Progenitor cell of endocrine pancreas (in vitro differentiated cells): ENCODE measurements at regions not wholly inside any gene's neighbourhood (a gene's known extent, or its start where the extent isn't known, plus 50 kb on each side); places are given as distances from the start of the nearest gene placed in this dataset.
"Not testable (repeated sequence)": the region's sequence is repeated elsewhere in the genome, so short reads cannot be mapped to it uniquely, and the experiment has no call there.

Experiments
- DNase-seq: peaks from one replicate; pipeline ENCODE4 v3.0.0; 2021; ENCODE audit warnings: low spot score; ENCODE audit not compliant: unreplicated experiment
- H3K27ac Mint-ChIP-seq: 2 replicates; pipeline ENCODE4 v1.8.0; 2021; ENCODE audit warnings: mild to moderate bottlenecking, moderate library complexity, mixed read lengths
- H3K27me3 Mint-ChIP-seq: 2 replicates; pipeline ENCODE4 v1.8.0; 2021; ENCODE audit warnings: mixed read lengths
- H3K36me3 Mint-ChIP-seq: 2 replicates; pipeline ENCODE4 v1.8.0; 2022; ENCODE audit warnings: mixed read lengths; ENCODE audit not compliant: insufficient read depth
- H3K4me1 Mint-ChIP-seq: 2 replicates; pipeline ENCODE4 v1.8.0; 2021; ENCODE audit warnings: low read depth, mixed read lengths
- H3K4me3 Mint-ChIP-seq: 2 replicates; pipeline ENCODE4 v1.8.0; 2021; ENCODE audit warnings: low read depth, mild to moderate bottlenecking, moderate library complexity, mixed read lengths
- H3K9me3 Mint-ChIP-seq: 2 replicates; pipeline ENCODE4 v1.8.0; 2021; ENCODE audit warnings: low read depth, mixed read lengths
- TF ChIP-seq, protein P1 (sequence below): fragments of 200-600 bp; sonication (generic); IDR thresholded peaks from one replicate; pipeline ENCODE4 v1.5.0; 2021; ENCODE audit warnings: antibody characterized with exemption, mild to moderate bottlenecking; ENCODE audit not compliant: unreplicated experiment

DNA sequence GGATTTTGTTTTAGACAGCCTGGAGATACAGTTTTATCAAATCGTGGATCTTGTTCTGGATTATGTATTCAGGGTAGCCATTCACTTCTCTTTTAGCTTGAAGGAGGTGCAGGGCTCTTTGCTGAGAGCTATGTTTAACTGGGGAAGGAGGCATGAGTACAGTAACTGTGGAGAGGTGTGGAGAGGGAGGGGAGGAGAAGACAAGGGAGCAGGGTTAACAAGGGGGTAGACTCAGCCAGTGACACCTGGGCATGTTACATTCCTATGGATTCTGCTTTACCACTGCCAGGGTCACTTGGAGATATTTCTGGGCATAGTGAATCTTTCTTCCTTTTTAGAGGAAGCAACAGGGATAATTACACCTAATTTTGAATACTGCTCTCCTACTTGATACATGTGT, 536.0 kb downstream of the TMEM135 start:
- H3K27me3 Mint-ChIP-seq, result no peaks in the 10 kb centered on the region
- TF ChIP-seq, protein P1, sequence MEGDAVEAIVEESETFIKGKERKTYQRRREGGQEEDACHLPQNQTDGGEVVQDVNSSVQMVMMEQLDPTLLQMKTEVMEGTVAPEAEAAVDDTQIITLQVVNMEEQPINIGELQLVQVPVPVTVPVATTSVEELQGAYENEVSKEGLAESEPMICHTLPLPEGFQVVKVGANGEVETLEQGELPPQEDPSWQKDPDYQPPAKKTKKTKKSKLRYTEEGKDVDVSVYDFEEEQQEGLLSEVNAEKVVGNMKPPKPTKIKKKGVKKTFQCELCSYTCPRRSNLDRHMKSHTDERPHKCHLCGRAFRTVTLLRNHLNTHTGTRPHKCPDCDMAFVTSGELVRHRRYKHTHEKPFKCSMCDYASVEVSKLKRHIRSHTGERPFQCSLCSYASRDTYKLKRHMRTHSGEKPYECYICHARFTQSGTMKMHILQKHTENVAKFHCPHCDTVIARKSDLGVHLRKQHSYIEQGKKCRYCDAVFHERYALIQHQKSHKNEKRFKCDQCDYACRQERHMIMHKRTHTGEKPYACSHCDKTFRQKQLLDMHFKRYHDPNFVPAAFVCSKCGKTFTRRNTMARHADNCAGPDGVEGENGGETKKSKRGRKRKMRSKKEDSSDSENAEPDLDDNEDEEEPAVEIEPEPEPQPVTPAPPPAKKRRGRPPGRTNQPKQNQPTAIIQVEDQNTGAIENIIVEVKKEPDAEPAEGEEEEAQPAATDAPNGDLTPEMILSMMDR, result no peak
- no peak overlapping the region for H3K4me3 Mint-ChIP-seq
- H3K27ac Mint-ChIP-seq, result peak overlapping the region; percentile 11
- no peaks in the 10 kb centered on the region for H3K36me3 Mint-ChIP-seq
- no peaks in the 10 kb centered on the region for H3K9me3 Mint-ChIP-seq
- no peak for DNase-seq
- H3K4me1 Mint-ChIP-seq, result no peaks in the 10 kb centered on the region

DNA sequence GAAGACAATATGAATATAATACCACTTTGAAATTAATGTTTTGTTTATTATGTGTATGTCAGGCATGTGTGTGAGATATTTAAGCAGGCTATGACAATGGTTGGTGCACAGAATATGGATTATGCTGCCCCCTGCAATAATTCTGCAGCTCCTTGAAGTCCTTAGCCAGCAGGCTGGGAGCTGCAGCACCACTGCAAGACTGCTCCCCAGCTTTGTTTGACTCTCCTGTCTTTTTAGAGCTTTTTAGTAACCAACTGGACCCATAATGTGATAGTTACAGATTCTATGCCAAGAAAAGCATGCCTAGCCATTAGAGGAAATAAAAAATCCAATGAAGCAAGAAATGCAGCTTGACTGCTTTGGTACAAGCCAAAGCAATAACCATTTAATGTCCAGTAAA, 535.1 kb downstream of the TMEM135 start:
- Mint-ChIP-seq H3K4me1 (no peaks in the 10 kb centered on the region), H3K27ac (no peak overlapping the region), H3K36me3 (no peaks in the 10 kb centered on the region), H3K27me3 (no peaks in the 10 kb centered on the region), H3K9me3 (no peaks in the 10 kb centered on the region), H3K4me3 (no peak overlapping the region)
- no peak for DNase-seq
- TF ChIP-seq, protein P1, result no peak

- Mint-ChIP-seq H3K36me3 (no peaks in the 10 kb centered on the region), H3K9me3 (peaks cover 3% of the 10 kb centered on the region), H3K27ac (no peak overlapping the region), H3K4me3 (no peak overlapping the region), H3K4me1 (no peaks in the 10 kb centered on the region), H3K27me3 (no peaks in the 10 kb centered on the region)
- TF ChIP-seq, protein P1, result no peak
- no peak for DNase-seq
These were observed 522.6 kb downstream of the TMEM135 start for GRCh38 chr11:87560352-87560751.

GRCh38 chr11:87559852-87560251, 522.1 kb downstream of the TMEM135 start:
- H3K27ac Mint-ChIP-seq, H3K9me3 Mint-ChIP-seq, H3K36me3 Mint-ChIP-seq, DNase-seq, H3K27me3 Mint-ChIP-seq, H3K4me1 Mint-ChIP-seq, H3K4me3 Mint-ChIP-seq: not testable (repeated sequence)

DNA sequence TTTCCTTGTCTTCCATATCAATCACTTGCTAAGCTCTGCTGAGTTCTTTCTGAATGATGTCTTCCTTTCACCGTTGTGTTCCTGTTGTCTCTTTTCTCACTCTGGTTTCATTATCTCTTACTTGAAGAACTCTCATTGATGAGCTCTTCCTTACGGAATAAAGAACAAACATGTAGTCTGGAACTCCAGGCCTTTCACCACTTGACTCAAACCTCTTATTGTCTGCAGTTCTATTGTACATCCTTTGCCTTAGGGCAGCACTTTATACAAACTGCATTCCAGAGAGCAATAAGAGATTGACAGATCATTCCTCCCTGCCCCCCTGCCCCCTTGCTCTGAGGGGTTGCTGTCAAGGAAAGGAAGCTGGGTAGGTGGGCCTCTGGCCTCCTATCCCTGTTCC, 517.4 kb downstream of the TMEM135 start:
- H3K36me3 Mint-ChIP-seq, result no peaks in the 10 kb centered on the region
- H3K27me3 Mint-ChIP-seq, result no peaks in the 10 kb centered on the region
- H3K27ac Mint-ChIP-seq, result no peak overlapping the region
- TF ChIP-seq, protein P1, result no peak
- peaks cover 9% of the 10 kb centered on the region for H3K9me3 Mint-ChIP-seq
- DNase-seq, result no peak
- H3K4me3 Mint-ChIP-seq, result no peak overlapping the region
- no peaks in the 10 kb centered on the region for H3K4me1 Mint-ChIP-seq

GRCh38 chr11:87548797-87549196, 511.1 kb downstream of the TMEM135 start:
- Mint-ChIP-seq H3K4me1 (no peaks in the 10 kb centered on the region), H3K36me3 (no peaks in the 10 kb centered on the region), H3K27ac (no peak overlapping the region), H3K4me3 (no peak overlapping the region), H3K9me3 (peaks cover 30% of the 10 kb centered on the region), H3K27me3 (no peaks in the 10 kb centered on the region)
- TF ChIP-seq, protein P1, result no peak
- no peak for DNase-seq
